ENCODE measurements at regions not wholly inside any gene's neighbourhood (a gene's known extent, or its start where the extent isn't known, plus 50 kb on each side); places are given as distances from the start of the nearest gene placed in this dataset.

DNA sequence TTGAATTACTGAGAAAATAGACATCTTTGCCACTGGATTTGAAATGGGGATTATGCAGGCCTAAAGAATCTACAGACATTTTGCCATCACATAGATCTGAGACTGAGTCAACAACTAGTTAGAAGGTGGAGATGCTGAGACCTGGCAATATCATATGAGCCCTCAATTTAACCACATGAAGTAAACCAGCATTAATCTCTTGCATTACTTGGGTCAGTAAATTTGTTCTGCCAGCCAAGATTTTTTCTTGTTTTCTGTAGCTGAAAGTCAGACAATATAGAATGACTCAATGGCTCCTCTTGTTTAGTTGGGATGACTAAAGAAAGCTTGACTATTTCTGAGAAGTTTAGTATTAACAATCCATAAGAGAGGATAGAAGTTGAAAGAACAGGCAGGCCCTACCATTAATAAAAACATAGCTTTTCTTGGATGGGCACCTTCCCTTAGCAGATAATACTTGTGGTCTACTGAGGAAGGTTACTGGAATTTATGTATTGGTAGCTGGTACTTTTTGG lies 396.7 kb upstream of the SORCS1 start:
- Mint-ChIP-seq H3K36me3 (ENCODE audit: low read depth) (no peaks in the 10 kb centered on the region), H3K27ac (ENCODE audit: unreplicated experiment) (no peak overlapping the region), H3K9me3 (peaks cover under 1% of the 10 kb centered on the region), H3K27me3 (ENCODE audit: low read depth) (no peaks in the 10 kb centered on the region), H3K4me1 (no peaks in the 10 kb centered on the region), H3K4me3 (no peak overlapping the region)
- TF ChIP-seq, protein P1, sequence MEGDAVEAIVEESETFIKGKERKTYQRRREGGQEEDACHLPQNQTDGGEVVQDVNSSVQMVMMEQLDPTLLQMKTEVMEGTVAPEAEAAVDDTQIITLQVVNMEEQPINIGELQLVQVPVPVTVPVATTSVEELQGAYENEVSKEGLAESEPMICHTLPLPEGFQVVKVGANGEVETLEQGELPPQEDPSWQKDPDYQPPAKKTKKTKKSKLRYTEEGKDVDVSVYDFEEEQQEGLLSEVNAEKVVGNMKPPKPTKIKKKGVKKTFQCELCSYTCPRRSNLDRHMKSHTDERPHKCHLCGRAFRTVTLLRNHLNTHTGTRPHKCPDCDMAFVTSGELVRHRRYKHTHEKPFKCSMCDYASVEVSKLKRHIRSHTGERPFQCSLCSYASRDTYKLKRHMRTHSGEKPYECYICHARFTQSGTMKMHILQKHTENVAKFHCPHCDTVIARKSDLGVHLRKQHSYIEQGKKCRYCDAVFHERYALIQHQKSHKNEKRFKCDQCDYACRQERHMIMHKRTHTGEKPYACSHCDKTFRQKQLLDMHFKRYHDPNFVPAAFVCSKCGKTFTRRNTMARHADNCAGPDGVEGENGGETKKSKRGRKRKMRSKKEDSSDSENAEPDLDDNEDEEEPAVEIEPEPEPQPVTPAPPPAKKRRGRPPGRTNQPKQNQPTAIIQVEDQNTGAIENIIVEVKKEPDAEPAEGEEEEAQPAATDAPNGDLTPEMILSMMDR (conservative IDR thresholded peaks at IDR 0.05), result no peak
- no peak for DNase-seq (ENCODE audit: low read depth, low spot score)

DNA sequence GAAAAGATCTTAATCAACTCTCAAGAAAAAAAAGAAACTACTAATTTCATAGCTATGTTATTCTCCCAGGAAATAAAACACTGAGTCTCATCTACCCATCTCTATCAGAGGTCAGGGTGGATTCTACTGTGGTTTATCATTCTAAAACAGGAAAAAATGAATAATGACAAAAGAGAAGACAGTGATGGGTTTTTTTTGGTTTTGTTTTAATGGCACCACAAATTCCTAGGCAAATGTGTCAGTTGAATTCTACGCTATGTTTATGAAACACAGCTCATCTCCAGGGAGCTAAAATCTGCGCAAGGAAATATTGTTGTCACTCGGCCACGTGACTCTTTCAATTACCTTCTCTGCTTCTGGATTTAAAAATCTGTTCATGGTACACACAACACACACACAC lies 393.4 kb upstream of the SORCS1 start:
- H3K9me3 Mint-ChIP-seq, result peaks cover 2% of the 10 kb centered on the region
- H3K36me3 Mint-ChIP-seq (ENCODE audit: low read depth), result no peaks in the 10 kb centered on the region
- H3K27me3 Mint-ChIP-seq (ENCODE audit: low read depth), result no peaks in the 10 kb centered on the region

DNA sequence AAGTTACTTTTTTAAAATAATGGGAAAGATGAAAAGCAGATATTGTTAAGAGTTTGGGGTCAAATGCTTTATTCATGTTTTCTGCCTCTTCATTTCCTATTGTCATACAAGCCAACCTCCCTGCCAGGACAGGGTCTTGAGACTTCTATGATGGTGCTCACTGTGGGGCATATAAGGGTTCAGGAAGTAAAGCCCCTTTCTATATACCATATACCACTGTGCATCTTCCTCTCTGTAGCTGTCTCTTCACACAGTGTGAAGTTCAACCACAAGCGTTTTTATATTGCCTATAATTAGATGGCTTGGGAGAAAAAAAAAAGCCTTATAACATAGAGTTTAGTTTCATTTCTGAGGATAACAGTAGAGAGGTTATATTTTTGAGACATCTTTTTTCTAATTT lies 389.8 kb upstream of the SORCS1 start:
- H3K27me3 Mint-ChIP-seq (ENCODE audit: low read depth), result no peaks in the 10 kb centered on the region
- H3K36me3 Mint-ChIP-seq (ENCODE audit: low read depth), result peaks cover 3% of the 10 kb centered on the region
- no peak for DNase-seq (ENCODE audit: low read depth, low spot score)
- peaks cover 8% of the 10 kb centered on the region for H3K4me1 Mint-ChIP-seq
- H3K9me3 Mint-ChIP-seq, result peaks cover 9% of the 10 kb centered on the region
- H3K4me3 Mint-ChIP-seq, result no peak overlapping the region
- no peak overlapping the region for H3K27ac Mint-ChIP-seq (ENCODE audit: unreplicated experiment)
- TF ChIP-seq, protein P1 (conservative IDR thresholded peaks at IDR 0.05), result no peak

More for the DNA sequence above, 393.4 kb upstream of the SORCS1 start:
- TF ChIP-seq, protein P1 (conservative IDR thresholded peaks at IDR 0.05), result no peak
- Mint-ChIP-seq H3K4me1 (peaks cover 8% of the 10 kb centered on the region), H3K27ac (ENCODE audit: unreplicated experiment) (no peak overlapping the region), H3K4me3 (no peak overlapping the region)
- no peak for DNase-seq (ENCODE audit: low read depth, low spot score)

DNA sequence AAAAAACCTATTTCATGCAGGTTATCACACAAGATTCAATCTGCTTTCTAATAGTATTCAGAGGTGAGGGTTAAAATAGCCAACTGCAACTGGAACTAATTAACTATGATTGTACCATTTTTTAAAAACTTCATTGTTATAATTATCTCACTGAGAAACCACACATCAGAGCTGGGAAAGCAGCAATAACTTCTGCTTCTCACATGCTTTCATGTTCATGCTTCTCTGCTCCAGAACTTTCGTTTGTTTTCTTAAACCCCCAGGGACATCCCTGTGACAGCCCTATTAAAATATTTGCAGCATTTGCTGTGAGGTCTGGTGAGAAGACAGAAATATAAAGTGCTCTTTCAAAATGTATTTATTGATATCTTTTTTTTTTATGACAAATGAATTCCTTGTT lies 389.0 kb upstream of the SORCS1 start:
- Mint-ChIP-seq H3K4me3 (no peak overlapping the region), H3K27ac (ENCODE audit: unreplicated experiment) (no peak overlapping the region), H3K27me3 (ENCODE audit: low read depth) (no peaks in the 10 kb centered on the region), H3K36me3 (ENCODE audit: low read depth) (peaks cover 3% of the 10 kb centered on the region), H3K9me3 (peaks cover 12% of the 10 kb centered on the region), H3K4me1 (peaks cover 14% of the 10 kb centered on the region)
- DNase-seq (ENCODE audit: low read depth, low spot score), result no peak
- TF ChIP-seq, protein P1 (conservative IDR thresholded peaks at IDR 0.05), result no peak

DNA sequence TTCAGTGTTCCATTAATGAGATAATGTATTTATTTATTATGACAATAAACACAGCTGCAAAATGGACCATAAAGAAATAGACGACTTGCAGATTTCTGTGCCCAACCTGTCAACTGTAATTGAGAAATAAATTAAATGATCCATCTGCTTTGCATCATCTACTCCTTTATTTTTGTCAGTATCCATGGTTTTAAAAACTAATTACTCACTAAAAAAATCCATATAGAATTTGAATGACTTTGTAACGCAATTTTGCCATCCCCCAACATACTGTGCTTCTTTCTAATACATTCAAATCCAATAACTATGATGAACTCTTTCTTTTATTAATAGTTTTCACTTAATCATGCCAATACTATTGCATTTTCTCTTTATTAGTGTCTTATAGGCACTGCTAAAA lies 388.5 kb upstream of the SORCS1 start:
- H3K27me3 Mint-ChIP-seq (ENCODE audit: low read depth), result no peaks in the 10 kb centered on the region
- DNase-seq (ENCODE audit: low read depth, low spot score), result no peak
- TF ChIP-seq, protein P1 (conservative IDR thresholded peaks at IDR 0.05), result no peak
- peaks cover 15% of the 10 kb centered on the region for H3K9me3 Mint-ChIP-seq
- no peak overlapping the region for H3K4me3 Mint-ChIP-seq
- peaks cover 3% of the 10 kb centered on the region for H3K36me3 Mint-ChIP-seq (ENCODE audit: low read depth)
- peaks cover 19% of the 10 kb centered on the region for H3K4me1 Mint-ChIP-seq
- H3K27ac Mint-ChIP-seq (ENCODE audit: unreplicated experiment), result no peak overlapping the region

Data from neural crest cell (in vitro differentiated cells).